Ovary (tissue), 7 donors: ENCODE measurements at regions not wholly inside any gene's neighbourhood (a gene's known extent, or its start where the extent isn't known, plus 50 kb on each side); places are given as distances from the start of the nearest gene placed in this dataset.

Experiments
- DNase-seq, 5 donors: peaks; one replicate each; pipeline ENCODE4 v3.0.0-alpha.2; 2019 to 2020
- H3K27ac ChIP-seq, 2 donors: fragments of 200-600 bp; one replicate each; pipeline versions ENCODE4 v1.5.1 to v1.8.0; 2019 to 2022
- H3K27me3 ChIP-seq: fragments of 200-600 bp; one replicate; pipeline ENCODE4 v1.8.0; 2022
- H3K36me3 ChIP-seq: fragments of 200-600 bp; sonication (generic); one replicate; pipeline ENCODE4 v1.5.1; 2019
- H3K4me1 ChIP-seq: one replicate; pipeline ENCODE4 v1.8.1; 2013; ENCODE audit warnings: mild to moderate bottlenecking, moderate library complexity; ENCODE audit not compliant: insufficient read depth
- H3K4me3 ChIP-seq: fragments of 200-600 bp; sonication (generic); one replicate; pipeline ENCODE4 v1.5.1; 2017
- H3K9me3 ChIP-seq, 2 donors: fragments of 200-600 bp in 1 of 2; sonication (generic) in 1 of 2; one replicate each; pipeline versions ENCODE4 v1.5.1 to v1.8.1; 2013 to 2019; ENCODE audit warnings: mild to moderate bottlenecking in 1 of 2, moderate library complexity in 1 of 2
- EP300 ChIP-seq: sonication (generic); formaldehyde crosslinking; IDR thresholded peaks from one replicate; pipeline ENCODE4 v1.6.1; 2017; ENCODE audit warnings: antibody characterized with exemption
- POLR2A ChIP-seq: fragments of 450-650 bp; IDR thresholded peaks from one replicate; pipeline ENCODE4 v1.6.1; 2017; ENCODE audit warnings: antibody characterized with exemption, mild to moderate bottlenecking, moderate library complexity
- intact Hi-C, 4 donors: fragments of 100-400 bp; cut with DNase I; formaldehyde crosslinking; loops; one replicate each; pipeline versions ENCODE4 v1.11.0 to v1.15.1; 2022 to 2023
- donor health status: DM: no; HTN: no; CAD: no; lungs with moderate emphysema.
- donor health status: DM: no; HTN: no; CAD: no.
- donor health status: Bipolar disorder and iron deficiency.
- donor health status: DM: no; HTN: no; CAD: no.
- donor health status: DM: yes; HTN: yes; CAD: no.

DNA sequence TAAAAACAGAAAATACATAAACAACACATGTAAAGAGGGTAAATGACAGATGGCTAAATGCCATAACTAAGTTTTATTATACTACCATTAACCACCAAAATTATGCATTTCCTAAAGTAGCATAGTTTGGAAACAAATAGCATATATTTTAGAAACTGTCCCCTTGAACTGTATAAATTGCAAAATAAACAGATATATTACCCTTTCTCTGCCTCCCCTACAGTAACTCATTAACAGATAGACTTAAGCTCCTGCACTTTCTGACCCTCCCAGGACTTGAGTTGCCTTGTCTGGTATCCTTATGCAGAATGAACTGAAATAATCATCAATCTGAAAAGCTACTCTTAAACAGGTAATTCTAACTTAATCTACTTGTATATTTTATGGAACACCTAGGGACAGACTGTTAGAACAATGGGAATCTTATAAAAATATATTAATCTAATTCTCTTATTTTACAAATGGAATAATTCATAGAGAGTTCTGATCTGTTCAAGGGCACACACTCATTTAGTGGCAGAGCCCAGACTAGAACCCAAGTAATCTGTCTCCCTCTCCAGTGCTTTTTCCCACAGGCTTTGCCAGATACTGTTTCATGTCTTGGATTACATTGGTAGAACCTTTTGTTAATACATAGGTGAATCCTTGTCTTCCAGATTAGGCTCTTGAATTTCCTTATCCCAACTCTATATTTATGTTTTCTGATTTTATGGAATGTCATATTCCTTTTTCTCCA lies 50.6 kb upstream of the LOC128125822 start:
- intact Hi-C loops: no loop called here
- H3K27me3 ChIP-seq: no peaks in the 10 kb centered on the region
- no peaks in the 10 kb centered on the region for H3K9me3 ChIP-seq
- no peaks in the 10 kb centered on the region for H3K4me1 ChIP-seq
- no peaks in the 10 kb centered on the region for H3K36me3 ChIP-seq
- no peak for DNase-seq
- TF ChIP-seq POLR2A: no peak
- TF ChIP-seq EP300: no peak
- H3K27ac ChIP-seq: no peak overlapping the region
- no peak overlapping the region for H3K4me3 ChIP-seq
